ENCODE measurements at regions not wholly inside any gene's neighbourhood (a gene's known extent, or its start where the extent isn't known, plus 50 kb on each side); places are given as distances from the start of the nearest gene placed in this dataset.

- H3K27ac ChIP-seq (ENCODE audit: extremely low read depth, low read depth, low read length) = no peak overlapping the region
- H3K4me1 ChIP-seq (replicated peaks in 1 of 2; ENCODE audit: control insufficient read depth in 2 of 2, insufficient read depth in 2 of 2, low read length in 2 of 2) = no peaks in the 10 kb centered on the region
- no peaks in the 10 kb centered on the region for H3K79me2 ChIP-seq (ENCODE audit: control insufficient read depth, insufficient read depth, low read length)
- no peaks in the 10 kb centered on the region for H3K9me1 ChIP-seq (ENCODE audit: control insufficient read depth, insufficient read depth, low read length)
- H3K4me3 ChIP-seq = no peak overlapping the region
- H3K4me2 ChIP-seq (ENCODE audit: insufficient read depth, low read length) = no peak overlapping the region
- H2AFZ ChIP-seq (ENCODE audit: low read depth, low read length) = no peak overlapping the region
- no TSS peak for BruUV-seq (replicated peaks)
- H3K36me3 ChIP-seq (ENCODE audit: control insufficient read depth, insufficient read depth, low read length) = no peaks in the 10 kb centered on the region
- CTCF ChIA-PET (ENCODE audit: low intra/inter-chr PET ratio) = no interaction called here
- intact Hi-C loops (cut with micrococcal nuclease) = no loop called here
- in situ Hi-C loops (cut with MboI) = no loop called here
- H3K9ac ChIP-seq (ENCODE audit: insufficient read depth in 1 of 2, low read depth in 2 of 2, low read length in 2 of 2) = no peak overlapping the region
- H3K27me3 ChIP-seq (ENCODE audit: control insufficient read depth in 2 of 2, insufficient read depth in 2 of 2, low read length in 2 of 2) = no peaks in the 10 kb centered on the region
- no peak for ATAC-seq
- H4K20me1 ChIP-seq (replicated peaks; ENCODE audit: control insufficient read depth, insufficient read depth, low read length) = no peaks in the 10 kb centered on the region
- no peak for FAIRE-seq
- H3K9me3 ChIP-seq (replicated peaks; ENCODE audit: control insufficient read depth, insufficient read depth, low read depth, low read length) = no peaks in the 10 kb centered on the region; the same call in 1 of the 2 replicates
- POLR2A ChIA-PET = no interaction called here
- no peak for DNase-seq (ENCODE audit: extremely low read depth in 1 of 4, low spot score in 3 of 4)
- no peak for TF ChIP-seq ZNF57 (CRISPR knock-in tag; IDR thresholded peaks at IDR 0.05)
- no peak for TF ChIP-seq POLR2G (IDR thresholded peaks at IDR 0.05; ENCODE audit: low read depth, low read length)
- TF ChIP-seq RBM39 (optimal IDR thresholded peaks at IDR 0.05; ENCODE audit: low read depth, low read length) = no peak
- TF ChIP-seq RBM15 (IDR thresholded peaks at IDR 0.05; ENCODE audit: insufficient read depth, low read length) = no peak
- no peak for TF ChIP-seq CCAR2 (IDR thresholded peaks at IDR 0.05; ENCODE audit: low read depth, low read length)
- no peak for TF ChIP-seq POLR2H (tag; IDR thresholded peaks at IDR 0.05; ENCODE audit: low read depth)
- TF ChIP-seq SMARCB1 (IDR thresholded peaks at IDR 0.05; ENCODE audit: insufficient read length, low read depth) = no peak
- TF ChIP-seq ZNF184 (CRISPR knock-in tag; IDR thresholded peaks at IDR 0.05) = no peak
- no peak for TF ChIP-seq MAFK (IDR thresholded peaks at IDR 0.05; ENCODE audit: low read length)
- no peak for TF ChIP-seq CAMTA2 (CRISPR knock-in tag; conservative IDR thresholded peaks at IDR 0.05)
- TF ChIP-seq FUS (optimal IDR thresholded peaks at IDR 0.05; ENCODE audit: low read depth, low read length) = no peak
These were observed 628.2 kb downstream of the COL12A1 start for GRCh38 chr6:74577619-74578018.

Data from K562 (cell line).